Stimulated activated CD4-positive, alpha-beta T cell treated with anti-CD3 and anti-CD28 coated beads, Interleukin-1b, Interleukin-23, amount 100 ng/mL, for 48 hours (primary cell): ENCODE measurements at regions not wholly inside any gene's neighbourhood (a gene's known extent, or its start where the extent isn't known, plus 50 kb on each side); places are given as distances from the start of the nearest gene placed in this dataset.
"Not testable (repeated sequence)": the region's sequence is repeated elsewhere in the genome, so short reads cannot be mapped to it uniquely, and the experiment has no call there.

Experiments used
- DNase-seq: peaks from one replicate; pipeline ENCODE4 v3.0.0-alpha.2; 2020

- no peak for DNase-seq
These were observed 123.3 kb downstream of the KCNA5 start for GRCh38 chr12:5166976-5167375.

DNA sequence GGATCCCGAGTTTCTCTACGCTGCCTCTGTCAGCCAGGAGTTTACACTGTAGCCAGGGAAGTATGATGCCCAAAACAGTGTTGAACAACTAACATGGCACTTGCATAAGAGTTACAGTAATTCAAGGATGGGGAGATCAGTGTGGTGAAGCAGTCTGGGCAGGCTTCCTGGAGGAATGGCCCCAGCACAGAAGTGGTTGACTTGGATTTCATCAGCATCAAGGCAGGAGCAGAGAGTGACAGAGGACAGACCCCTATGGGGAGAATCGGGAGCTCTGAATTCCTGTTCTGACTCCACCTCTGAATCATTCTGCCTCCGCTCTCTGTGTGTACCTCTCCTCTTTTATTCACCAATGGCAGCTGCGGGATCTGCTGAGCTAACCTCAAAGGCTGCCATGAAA lies 124.5 kb downstream of the KCNA5 start:
- DNase-seq = no peak

- no peak for DNase-seq
These were observed 127.2 kb downstream of the KCNA5 start for GRCh38 chr12:5170844-5171243.

DNA sequence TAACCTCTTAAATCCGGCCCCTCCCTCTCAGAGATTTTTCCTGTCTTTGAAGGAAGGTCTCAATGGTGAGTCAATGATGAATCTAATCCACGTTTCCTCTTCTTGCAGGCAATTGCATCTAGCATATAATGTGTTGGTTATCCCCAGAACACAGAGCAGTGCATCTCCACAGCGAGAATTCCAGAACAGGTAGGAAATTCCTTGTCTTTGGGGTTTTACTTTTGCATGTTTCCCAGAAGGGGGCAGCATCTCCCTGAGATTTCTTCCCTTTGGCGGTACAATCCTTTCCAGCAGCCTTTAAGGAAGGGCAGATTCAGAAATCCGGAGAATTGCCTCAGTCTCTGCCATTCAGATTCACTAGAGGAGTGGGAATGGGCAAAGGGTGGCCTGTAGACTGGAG lies 128.0 kb downstream of the KCNA5 start:
- no peak for DNase-seq

GRCh38 chr12:5172886-5173285 lies 129.2 kb downstream of the KCNA5 start:
- DNase-seq = no peak

- DNase-seq = no peak
These were observed 129.9 kb downstream of the KCNA5 start for GRCh38 chr12:5173511-5174011.

DNA sequence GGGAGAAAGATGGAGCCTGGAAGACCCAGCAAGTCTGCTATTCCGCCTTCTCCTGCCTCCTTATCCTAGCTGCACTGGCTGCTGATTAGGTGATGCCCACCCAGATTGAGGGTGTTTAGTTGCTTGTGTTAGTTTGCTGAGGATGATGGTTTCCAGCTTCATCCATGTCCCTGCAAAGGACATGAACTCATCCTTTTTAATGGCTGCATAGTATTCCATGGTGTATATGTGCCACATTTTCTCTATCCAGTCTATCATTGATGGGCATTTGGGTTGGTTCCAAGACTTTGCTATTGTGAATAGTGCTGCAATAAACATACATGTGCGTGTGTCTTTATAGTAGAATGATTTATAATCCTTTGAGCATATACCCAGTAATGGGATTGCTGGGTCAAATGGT lies 131.7 kb downstream of the KCNA5 start:
- not testable (repeated sequence) for DNase-seq

GRCh38 chr12:5176036-5176435 lies 132.4 kb downstream of the KCNA5 start:
- DNase-seq = no peak

- no peak for DNase-seq
These were observed 133.4 kb downstream of the KCNA5 start for GRCh38 chr12:5177096-5177495.

GRCh38 chr12:5177731-5178130 lies 134.1 kb downstream of the KCNA5 start:
- no peak for DNase-seq

- no peak for DNase-seq
These were observed 134.9 kb downstream of the KCNA5 start for GRCh38 chr12:5178571-5178970.

DNA sequence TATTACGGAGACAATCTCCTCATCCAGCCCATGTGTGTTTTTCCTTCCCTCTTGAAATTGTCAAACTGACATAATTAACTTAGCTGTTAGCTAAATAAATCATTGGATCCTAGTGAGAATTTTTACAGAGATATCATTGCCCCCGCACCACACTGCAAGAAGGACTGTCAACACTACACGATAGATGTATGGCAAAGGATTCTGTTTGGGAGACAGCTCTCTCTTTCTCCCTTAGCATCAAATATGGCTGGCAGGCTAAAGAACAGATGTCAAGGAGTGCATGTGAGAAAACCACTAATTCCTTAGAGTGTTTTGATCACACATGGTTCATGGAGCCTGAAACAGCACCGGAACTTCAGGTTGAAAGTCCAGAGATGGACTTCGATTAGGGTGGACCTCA lies 136.8 kb downstream of the KCNA5 start:
- no peak for DNase-seq

DNA sequence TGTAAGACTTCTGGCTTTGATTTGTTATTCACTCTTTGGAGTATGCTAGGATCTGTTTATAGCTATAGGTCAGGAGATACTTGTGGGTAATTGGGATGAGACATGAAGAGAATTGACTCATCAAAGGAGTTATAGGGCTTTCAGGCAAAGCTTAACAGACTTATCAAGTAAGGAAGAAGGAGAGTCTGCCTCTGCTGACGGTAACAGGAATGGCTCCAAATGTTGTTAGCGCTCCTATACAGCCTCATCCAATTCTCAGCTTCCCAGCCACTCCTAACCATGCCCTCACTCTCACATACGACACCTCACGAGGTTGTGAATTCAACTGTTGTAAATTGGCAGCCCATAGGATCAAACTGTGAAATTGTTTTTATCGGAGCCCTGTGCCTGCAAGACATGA lies 140.5 kb downstream of the KCNA5 start:
- no peak for DNase-seq

DNA sequence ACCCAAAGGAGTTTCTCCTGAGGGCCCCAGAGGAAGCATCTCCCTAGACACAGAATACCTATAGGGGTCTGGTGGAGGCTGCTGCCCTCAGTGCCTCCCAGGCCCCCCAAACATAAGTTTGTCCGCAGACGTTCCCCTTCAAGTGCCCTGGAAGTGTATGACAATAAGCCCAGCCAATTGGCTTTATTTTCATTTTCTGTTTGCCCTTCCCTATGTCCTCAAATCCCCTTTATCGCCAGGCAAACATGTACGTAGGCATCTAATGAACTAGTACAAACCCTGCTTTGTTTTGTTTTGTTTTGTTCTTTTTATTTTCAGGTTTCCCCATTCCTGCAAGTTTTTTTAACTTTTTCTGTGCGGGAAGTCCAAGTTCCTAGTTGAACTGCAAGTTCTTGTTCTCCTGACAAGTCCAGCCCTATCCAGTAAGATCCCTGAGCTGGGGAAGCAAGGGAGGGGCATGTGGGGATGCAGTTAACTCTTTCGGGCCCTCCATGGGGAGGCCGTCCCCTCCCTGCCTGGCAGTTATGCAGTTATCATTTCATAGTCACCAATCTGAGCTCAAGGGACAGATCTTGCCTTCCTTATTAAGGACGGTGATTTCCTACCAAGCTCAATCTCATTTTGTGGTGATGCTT lies 141.9 kb downstream of the KCNA5 start:
- no peak for DNase-seq

GRCh38 chr12:5186715-5187114 lies 143.0 kb downstream of the KCNA5 start:
- DNase-seq = no peak

DNA sequence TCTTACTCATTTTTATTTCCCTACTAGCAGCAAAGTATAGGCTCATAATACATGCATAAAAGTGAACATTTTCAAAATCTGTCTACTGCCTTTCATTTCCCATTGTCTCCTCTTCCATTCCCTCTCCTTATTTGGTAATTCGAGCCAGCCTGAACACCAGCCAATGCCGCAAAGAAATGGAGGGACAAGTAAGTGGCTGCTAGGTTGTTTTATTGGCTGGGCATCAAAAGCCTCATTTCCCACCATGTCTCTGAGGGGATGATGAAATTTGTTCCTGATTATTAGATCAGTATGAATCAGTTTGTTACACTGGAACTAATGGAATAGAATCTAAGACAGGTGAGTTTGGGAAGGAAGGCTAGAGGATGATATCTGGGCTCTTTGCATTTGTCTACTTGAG lies 143.5 kb downstream of the KCNA5 start:
- DNase-seq = no peak

- DNase-seq = no peak
These were observed 144.8 kb downstream of the KCNA5 start for GRCh38 chr12:5188472-5188871.

DNA sequence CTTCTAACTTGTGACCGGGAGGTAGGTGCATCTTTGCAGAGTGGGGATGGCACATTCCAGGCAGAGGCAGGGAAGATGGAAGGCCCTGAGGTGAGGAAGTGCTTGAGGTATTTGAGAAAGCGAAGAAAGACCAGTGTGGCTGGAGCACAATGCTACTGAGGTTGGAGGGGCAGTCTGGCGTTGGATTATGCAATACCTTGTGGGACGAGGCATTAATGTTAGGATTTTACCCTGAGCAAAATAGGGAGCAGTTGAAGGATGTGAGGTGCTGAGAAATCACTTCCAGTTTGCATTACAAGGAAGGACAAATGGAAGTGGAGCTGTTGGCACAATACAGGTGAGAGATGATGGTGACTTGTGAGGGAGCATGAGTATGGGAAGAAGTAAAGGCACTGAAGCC lies 145.5 kb downstream of the KCNA5 start:
- no peak for DNase-seq

- DNase-seq = no peak
These were observed 148.3 kb downstream of the KCNA5 start for GRCh38 chr12:5191803-5192538.

DNA sequence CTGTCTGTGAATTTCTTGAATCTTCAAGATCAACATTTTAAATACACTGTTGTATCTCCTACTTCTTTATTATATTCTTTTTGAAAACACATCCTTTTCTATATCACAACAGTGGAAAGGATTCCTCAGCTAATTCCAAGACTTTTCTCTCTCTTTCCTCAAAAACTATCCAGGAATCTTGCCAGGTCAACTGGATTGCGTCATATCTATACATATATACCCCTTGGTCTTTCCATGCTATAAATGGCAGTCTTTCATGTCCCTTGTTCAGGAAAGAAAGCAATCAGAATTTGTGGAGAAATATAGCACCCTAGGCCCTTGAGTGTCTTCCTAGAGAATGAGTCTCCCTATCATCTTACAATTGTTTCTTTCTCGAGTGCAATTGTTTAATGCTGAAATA lies 149.0 kb downstream of the KCNA5 start:
- DNase-seq = no peak

DNA sequence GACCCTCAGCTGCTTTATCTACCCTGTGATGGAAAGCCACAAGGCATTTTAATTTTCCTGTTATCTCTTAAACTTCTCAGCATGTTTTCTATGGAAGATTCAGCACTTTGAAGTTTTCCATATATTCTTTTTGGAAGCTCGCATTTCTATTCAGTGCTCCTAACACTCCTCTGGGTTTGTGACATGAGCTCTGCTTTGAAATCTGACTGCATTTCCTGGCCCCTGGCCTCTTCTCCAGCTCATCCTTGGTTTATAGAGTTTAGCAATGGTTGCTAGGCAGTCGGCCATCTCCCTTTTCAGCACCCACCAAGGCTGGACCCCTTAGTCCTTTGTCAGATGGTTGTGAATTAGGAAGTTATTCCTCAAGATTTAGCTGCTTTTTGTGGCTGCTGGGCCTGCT lies 150.6 kb downstream of the KCNA5 start:
- no peak for DNase-seq

DNA sequence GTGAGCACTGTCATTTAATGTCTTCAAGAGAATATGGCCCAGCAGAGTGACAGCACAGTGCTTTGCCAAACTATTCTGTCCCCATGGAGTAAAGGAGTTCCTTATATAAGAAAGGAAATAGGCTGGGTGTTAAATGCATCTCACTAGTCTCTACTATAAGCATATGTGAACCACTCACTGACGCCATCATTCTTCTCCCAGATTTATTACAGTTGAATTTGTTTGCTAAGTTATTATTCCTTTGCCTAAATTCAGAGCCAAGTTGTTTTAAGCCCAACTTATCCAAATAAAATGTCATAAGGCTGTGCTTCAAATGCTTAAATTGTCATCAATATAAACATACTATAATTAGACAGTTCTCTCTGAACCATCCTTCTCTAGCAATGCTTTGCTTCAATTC lies 151.6 kb downstream of the KCNA5 start:
- DNase-seq = no peak

- DNase-seq = no peak
These were observed 152.0 kb downstream of the KCNA5 start for GRCh38 chr12:5195691-5196090.

- no peak for DNase-seq
These were observed 153.5 kb downstream of the KCNA5 start for GRCh38 chr12:5197131-5197530.

DNA sequence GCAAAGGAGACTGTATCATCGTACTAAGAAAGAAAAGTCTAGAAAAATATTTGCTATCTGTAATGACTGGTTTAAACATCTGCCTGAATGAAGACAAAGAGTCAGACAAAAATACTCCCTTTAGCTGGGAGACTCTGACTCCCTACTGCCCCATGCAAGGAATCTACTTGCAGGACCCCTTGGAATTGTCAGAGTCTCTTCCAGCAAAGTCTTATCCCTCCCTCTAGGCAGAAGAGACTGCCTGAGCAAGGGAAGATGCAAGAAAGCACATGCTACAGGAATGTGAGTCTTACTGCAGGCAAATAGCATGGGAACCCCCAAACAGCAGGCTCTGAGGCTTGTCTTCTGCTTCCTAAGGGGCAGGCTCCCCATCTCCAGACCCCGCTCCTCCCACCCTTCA lies 154.0 kb downstream of the KCNA5 start:
- no peak for DNase-seq
